OCI-LY1 (cell line): ENCODE measurements at regions not wholly inside any gene's neighbourhood (a gene's known extent, or its start where the extent isn't known, plus 50 kb on each side); places are given as distances from the start of the nearest gene placed in this dataset.
A peak's percentile ranks its signal among the peaks of the same experiment; 100 is the strongest.

Experiments used
- H2AFZ ChIP-seq: fragments of 200-600 bp; sonication (generic), shearing (Covaris generic); 2 replicates; pipeline ENCODE4 v1.6.0; 2014; ENCODE audit warnings: antibody characterized with exemption, mild to moderate bottlenecking, low read length
- H3F3A ChIP-seq: fragments of 200-600 bp; sonication (generic), shearing (Covaris generic); 2 replicates; pipeline ENCODE4 v1.6.0; 2014; ENCODE audit warnings: mild to moderate bottlenecking, antibody characterized with exemption, low read length, moderate library complexity; ENCODE audit not compliant: insufficient read depth
- H3K27ac ChIP-seq: fragments of 200-600 bp; sonication (generic); 2 replicates; pipeline ENCODE4 v1.5.1; 2014; ENCODE audit warnings: low read length, mixed run types, mild to moderate bottlenecking, low read depth; ENCODE audit not compliant: poor library complexity, severe bottlenecking
- H3K27me3 ChIP-seq: fragments of 200-600 bp; sonication (generic); 2 replicates; pipeline ENCODE4 v1.6.0; 2014; ENCODE audit warnings: antibody characterized with exemption, mild to moderate bottlenecking, low read length, moderate library complexity; ENCODE audit not compliant: insufficient read depth
- H3K36me3 ChIP-seq: fragments of 200-600 bp; sonication (generic); 2 replicates; pipeline ENCODE4 v1.6.1; 2014; ENCODE audit warnings: mild to moderate bottlenecking, antibody characterized with exemption, low read length, moderate library complexity, mixed read lengths; ENCODE audit not compliant: insufficient read depth
- H3K4me1 ChIP-seq: fragments of 200-600 bp; sonication (generic); 2 replicates; pipeline ENCODE4 v1.5.1; 2014; ENCODE audit warnings: mild to moderate bottlenecking, low read length, moderate library complexity; ENCODE audit not compliant: insufficient read depth, severe bottlenecking
- H3K4me2 ChIP-seq: fragments of 200-600 bp; sonication (generic), shearing (Covaris generic); 2 replicates; pipeline ENCODE4 v1.6.1; 2014; ENCODE audit warnings: low read length
- H3K4me3 ChIP-seq: fragments of 200-600 bp; sonication (generic); 2 replicates; pipeline ENCODE4 v1.5.1; 2014; ENCODE audit warnings: low read length, low read depth, mild to moderate bottlenecking, mixed read lengths; ENCODE audit not compliant: poor library complexity, severe bottlenecking
- H3K79me2 ChIP-seq: fragments of 200-600 bp; shearing (Covaris generic); 2 replicates; pipeline ENCODE4 v1.6.1; 2016; ENCODE audit warnings: mixed run types, low read length, mixed read lengths; ENCODE audit not compliant: insufficient read depth
- H3K9ac ChIP-seq: fragments of 200-600 bp; sonication (generic), shearing (Covaris generic); 2 replicates; pipeline ENCODE4 v1.6.1; 2014; ENCODE audit warnings: mild to moderate bottlenecking, low read length, mixed read lengths
- H3K9me2 ChIP-seq: fragments of 200-600 bp; sonication (generic), shearing (Covaris generic); 2 replicates; pipeline ENCODE4 v1.6.1; 2014; ENCODE audit warnings: low read depth, mild to moderate bottlenecking, low read length, mixed read lengths
- H3K9me3 ChIP-seq: fragments of 200-600 bp; shearing (Covaris generic); 2 replicates; pipeline ENCODE4 v1.6.1; 2014; ENCODE audit warnings: low read length, mixed read lengths
- H4K20me1 ChIP-seq: fragments of 200-600 bp; sonication (generic), shearing (Covaris generic); 2 replicates; pipeline ENCODE4 v1.6.0; 2016; ENCODE audit warnings: mild to moderate bottlenecking, low read length; ENCODE audit not compliant: insufficient read depth
- EZH2 ChIP-seq: fragments of 200-600 bp; sonication (generic), shearing (Covaris generic); IDR thresholded peaks from 2 replicates; pipeline ENCODE4 v1.8.0; 2017; ENCODE audit warnings: borderline replicate concordance, mixed run types, mild to moderate bottlenecking, antibody characterized with exemption, low read length, moderate library complexity, mixed read lengths
- TF ChIP-seq, protein P1 (sequence below): fragments of 200-600 bp; sonication (generic), shearing (Covaris generic); IDR thresholded peaks from 2 replicates; pipeline ENCODE4 v1.5.1; 2017; ENCODE audit warnings: mild to moderate bottlenecking, antibody characterized with exemption, low read length, moderate library complexity, mixed read lengths

DNA sequence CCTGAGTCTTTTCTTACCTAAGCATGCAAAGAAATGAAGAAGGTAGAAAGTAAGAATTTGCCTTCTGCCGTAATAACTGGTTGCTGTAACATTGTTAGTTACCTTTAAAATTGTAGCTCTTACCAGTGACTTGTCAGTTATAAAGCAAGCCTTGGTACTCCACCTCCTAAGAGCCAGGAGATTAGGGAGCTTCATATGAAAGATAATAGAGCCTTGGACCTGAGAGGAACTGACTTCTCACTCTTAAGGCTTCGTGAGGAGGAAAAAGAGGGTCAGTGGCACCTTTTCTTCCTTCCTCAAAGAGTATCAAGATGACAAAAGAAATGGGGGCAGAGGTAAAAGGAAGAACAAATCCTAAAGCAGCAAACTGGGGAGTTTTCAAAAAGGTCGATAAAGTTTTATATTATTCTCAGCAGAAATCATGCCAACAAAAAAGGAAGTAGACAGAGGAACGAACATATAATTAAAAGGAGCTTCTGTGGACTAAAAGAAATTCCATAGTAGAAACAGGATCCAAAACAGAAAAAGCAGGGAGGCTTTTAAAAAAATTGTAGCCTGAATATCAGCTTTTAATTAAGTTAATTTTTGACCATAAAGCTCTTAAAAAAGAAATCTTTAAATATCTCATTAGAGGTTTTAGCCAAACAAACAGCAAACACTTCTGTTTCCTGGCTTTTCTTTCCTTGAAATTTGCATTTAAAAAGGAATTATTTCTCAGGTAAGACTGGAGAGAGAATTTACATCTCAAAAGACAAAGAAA, 847.1 kb upstream of the ALCAM start:
- H3K27ac ChIP-seq, result peak overlapping the region; percentile 98
- peaks cover 10% of the 10 kb centered on the region; the same call in 1 of the 2 replicates for H3F3A ChIP-seq
- peak overlapping the region; percentile 27 for H3K4me3 ChIP-seq
- H4K20me1 ChIP-seq, result no peaks in the 10 kb centered on the region
- H3K9me2 ChIP-seq, result no peaks in the 10 kb centered on the region
- H3K36me3 ChIP-seq, result peaks cover 33% of the 10 kb centered on the region
- H3K9me3 ChIP-seq, result no peaks in the 10 kb centered on the region
- peak overlapping the region; percentile 62 for H3K4me2 ChIP-seq
- TF ChIP-seq EZH2, result no peak
- TF ChIP-seq, protein P1, sequence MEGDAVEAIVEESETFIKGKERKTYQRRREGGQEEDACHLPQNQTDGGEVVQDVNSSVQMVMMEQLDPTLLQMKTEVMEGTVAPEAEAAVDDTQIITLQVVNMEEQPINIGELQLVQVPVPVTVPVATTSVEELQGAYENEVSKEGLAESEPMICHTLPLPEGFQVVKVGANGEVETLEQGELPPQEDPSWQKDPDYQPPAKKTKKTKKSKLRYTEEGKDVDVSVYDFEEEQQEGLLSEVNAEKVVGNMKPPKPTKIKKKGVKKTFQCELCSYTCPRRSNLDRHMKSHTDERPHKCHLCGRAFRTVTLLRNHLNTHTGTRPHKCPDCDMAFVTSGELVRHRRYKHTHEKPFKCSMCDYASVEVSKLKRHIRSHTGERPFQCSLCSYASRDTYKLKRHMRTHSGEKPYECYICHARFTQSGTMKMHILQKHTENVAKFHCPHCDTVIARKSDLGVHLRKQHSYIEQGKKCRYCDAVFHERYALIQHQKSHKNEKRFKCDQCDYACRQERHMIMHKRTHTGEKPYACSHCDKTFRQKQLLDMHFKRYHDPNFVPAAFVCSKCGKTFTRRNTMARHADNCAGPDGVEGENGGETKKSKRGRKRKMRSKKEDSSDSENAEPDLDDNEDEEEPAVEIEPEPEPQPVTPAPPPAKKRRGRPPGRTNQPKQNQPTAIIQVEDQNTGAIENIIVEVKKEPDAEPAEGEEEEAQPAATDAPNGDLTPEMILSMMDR, result no peak
- peak overlapping the region; percentile 44 for H3K9ac ChIP-seq
- no peaks in the 10 kb centered on the region for H3K27me3 ChIP-seq
- H2AFZ ChIP-seq, result no peak overlapping the region; the same call in 1 of the 2 replicates
- H3K79me2 ChIP-seq, result no peaks in the 10 kb centered on the region
- H3K4me1 ChIP-seq, result peaks cover 63% of the 10 kb centered on the region

DNA sequence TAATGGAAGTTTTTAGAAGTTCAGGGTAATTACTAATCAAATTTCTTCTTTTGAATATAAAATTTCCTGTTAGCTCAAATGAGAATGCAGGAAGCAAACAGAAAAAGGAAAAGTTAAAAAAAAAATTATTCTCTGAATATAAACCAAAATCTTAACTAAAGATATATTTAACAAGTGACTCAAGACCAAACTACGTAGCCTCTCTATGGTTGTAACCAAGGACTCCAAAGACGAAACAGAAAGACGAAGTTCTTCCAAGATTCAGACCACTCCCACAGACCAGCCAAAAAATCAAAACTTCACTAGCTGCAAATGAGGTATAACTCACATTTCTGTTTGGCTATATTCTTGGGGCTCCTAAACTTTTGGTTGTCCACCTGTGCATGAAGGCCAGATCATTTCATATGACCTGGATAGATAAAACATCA, 846.5 kb upstream of the ALCAM start:
- no peaks in the 10 kb centered on the region for H4K20me1 ChIP-seq
- H3K79me2 ChIP-seq, result no peaks in the 10 kb centered on the region
- no peak overlapping the region for H2AFZ ChIP-seq
- H3K4me3 ChIP-seq, result peak overlapping the region; percentile 27
- H3K9me3 ChIP-seq, result no peaks in the 10 kb centered on the region
- no peaks in the 10 kb centered on the region for H3K27me3 ChIP-seq
- peak overlapping the region; percentile 44 for H3K9ac ChIP-seq
- peaks cover 27% of the 10 kb centered on the region for H3K36me3 ChIP-seq
- H3K4me2 ChIP-seq, result peak overlapping the region; percentile 62
- peaks cover 69% of the 10 kb centered on the region for H3K4me1 ChIP-seq
- no peaks in the 10 kb centered on the region for H3K9me2 ChIP-seq
- TF ChIP-seq, protein P1, result no peak
- TF ChIP-seq EZH2, result no peak
- peak overlapping the region; percentile 98 for H3K27ac ChIP-seq
- peaks cover 10% of the 10 kb centered on the region; the same call in 1 of the 2 replicates for H3F3A ChIP-seq

DNA sequence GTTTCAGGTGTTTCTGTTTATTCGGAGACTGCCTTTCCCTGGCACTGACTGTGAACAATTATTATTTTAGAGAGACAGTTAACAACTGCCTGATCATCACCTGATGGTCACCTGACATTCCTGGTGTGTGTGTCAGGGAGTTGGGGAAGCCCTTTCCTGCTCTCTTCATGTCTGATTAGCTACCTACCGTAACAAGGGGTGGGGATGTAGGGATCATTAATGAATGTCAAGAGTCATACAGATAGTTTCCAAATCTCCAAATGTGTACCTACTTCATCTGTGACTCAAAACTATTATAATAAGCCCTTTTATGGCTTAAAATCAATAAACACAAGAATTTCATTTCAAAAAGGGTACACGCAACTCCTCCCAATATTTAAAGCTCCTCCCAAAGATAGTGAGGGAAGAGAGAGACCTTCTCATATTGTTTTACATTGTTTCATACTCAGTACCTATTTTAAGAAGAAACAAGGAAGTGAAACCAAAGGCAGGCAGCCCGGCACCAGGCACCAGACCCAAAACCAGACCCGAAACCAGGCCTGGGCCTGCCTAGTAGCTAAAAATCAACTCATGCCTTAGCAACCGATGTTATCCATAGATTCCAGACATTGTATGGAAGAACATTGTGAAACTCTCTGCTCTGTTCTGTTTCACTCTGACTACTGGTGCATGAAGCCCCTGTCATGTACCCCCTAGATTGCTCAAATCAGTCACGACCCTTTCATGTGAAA, 844.9 kb upstream of the ALCAM start:
- TF ChIP-seq, protein P1, result no peak
- TF ChIP-seq EZH2, result no peak
- Histone ChIP-seq H3K4me3 (peak overlapping the region; percentile 54), H2AFZ (no peak overlapping the region), H3K9me3 (no peaks in the 10 kb centered on the region), H4K20me1 (no peaks in the 10 kb centered on the region), H3K79me2 (no peaks in the 10 kb centered on the region), H3K9me2 (no peaks in the 10 kb centered on the region), H3K4me1 (peaks cover 84% of the 10 kb centered on the region), H3K27ac (peak overlapping the region; percentile 98), H3F3A (peaks cover 10% of the 10 kb centered on the region; the same call in 1 of the 2 replicates), H3K4me2 (peak overlapping the region; percentile 80), H3K9ac (peak overlapping the region; percentile 74), H3K36me3 (peaks cover 11% of the 10 kb centered on the region; the same call in 1 of the 2 replicates), H3K27me3 (no peaks in the 10 kb centered on the region)
